ENCODE measurements at regions not wholly inside any gene's neighbourhood (a gene's known extent, or its start where the extent isn't known, plus 50 kb on each side); places are given as distances from the start of the nearest gene placed in this dataset.

DNA sequence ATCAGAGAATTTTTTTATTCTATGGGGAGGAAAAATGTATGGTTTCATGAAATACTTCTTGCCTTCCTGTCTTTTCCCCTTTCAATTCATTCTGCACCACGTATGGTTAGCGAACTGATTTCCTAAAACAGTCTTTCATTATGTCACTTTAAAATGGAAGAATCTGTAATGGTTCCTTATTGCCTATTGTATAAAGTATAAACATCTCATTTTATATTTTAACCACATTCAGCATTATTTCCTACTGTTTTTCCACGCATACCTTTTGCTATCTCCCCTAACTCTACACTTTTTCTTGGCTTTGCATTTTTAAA is 232.3 kb upstream of the B3GALT2 start:
- DNase-seq (ENCODE audit: low read depth, low spot score) (no peak), ATAC-seq (no peak)
- ChIA-PET RAD21 (ENCODE audit: low non-redundant PET in 1 of 2, low total read pairs in 2 of 2, uncharacterized antibody in 2 of 2, unreplicated experiment in 2 of 2) (no interaction called here), CTCF (no interaction called here), POLR2A (no interaction called here)
- BruUV-seq (replicated peaks), result no TSS peak
- Histone ChIP-seq H3K27me3 (ENCODE audit: insufficient read depth, low read length) (no peaks in the 10 kb centered on the region), H4K20me1 (ENCODE audit: insufficient read depth) (no peaks in the 10 kb centered on the region), H3K4me1 (ENCODE audit: control insufficient read depth in 1 of 2, insufficient read depth in 2 of 2, low read length in 2 of 2) (no peaks in the 10 kb centered on the region), H3K4me2 (ENCODE audit: low read length) (no peak overlapping the region), H3K9me2 (ENCODE audit: insufficient read depth) (no peaks in the 10 kb centered on the region), H3K9me3 (ENCODE audit: control insufficient read depth in 1 of 2, insufficient read depth in 1 of 2, low read depth in 1 of 2, low read length in 2 of 2) (no peaks in the 10 kb centered on the region), H3K27ac (ENCODE audit: low read depth, low read length) (no peak overlapping the region), H2AFZ (ENCODE audit: low read depth, low read length, poor library complexity, severe bottlenecking) (no peak overlapping the region), H3K4me3 (replicated peaks in 1 of 2; ENCODE audit: low read depth in 1 of 2, low read length in 2 of 2) (no peak overlapping the region), H3K79me2 (ENCODE audit: insufficient read depth, low read length) (no peaks in the 10 kb centered on the region), H3K9ac (ENCODE audit: low read length) (no peak overlapping the region), H3K36me3 (ENCODE audit: control insufficient read depth in 1 of 2, insufficient read depth in 2 of 2, low read length in 2 of 2) (no peaks in the 10 kb centered on the region)
- TF ChIP-seq, protein P1, sequence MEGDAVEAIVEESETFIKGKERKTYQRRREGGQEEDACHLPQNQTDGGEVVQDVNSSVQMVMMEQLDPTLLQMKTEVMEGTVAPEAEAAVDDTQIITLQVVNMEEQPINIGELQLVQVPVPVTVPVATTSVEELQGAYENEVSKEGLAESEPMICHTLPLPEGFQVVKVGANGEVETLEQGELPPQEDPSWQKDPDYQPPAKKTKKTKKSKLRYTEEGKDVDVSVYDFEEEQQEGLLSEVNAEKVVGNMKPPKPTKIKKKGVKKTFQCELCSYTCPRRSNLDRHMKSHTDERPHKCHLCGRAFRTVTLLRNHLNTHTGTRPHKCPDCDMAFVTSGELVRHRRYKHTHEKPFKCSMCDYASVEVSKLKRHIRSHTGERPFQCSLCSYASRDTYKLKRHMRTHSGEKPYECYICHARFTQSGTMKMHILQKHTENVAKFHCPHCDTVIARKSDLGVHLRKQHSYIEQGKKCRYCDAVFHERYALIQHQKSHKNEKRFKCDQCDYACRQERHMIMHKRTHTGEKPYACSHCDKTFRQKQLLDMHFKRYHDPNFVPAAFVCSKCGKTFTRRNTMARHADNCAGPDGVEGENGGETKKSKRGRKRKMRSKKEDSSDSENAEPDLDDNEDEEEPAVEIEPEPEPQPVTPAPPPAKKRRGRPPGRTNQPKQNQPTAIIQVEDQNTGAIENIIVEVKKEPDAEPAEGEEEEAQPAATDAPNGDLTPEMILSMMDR (IDR thresholded peaks at IDR 0.05 in 2 of 3, conservative IDR thresholded peaks at IDR 0.05 in 1 of 3; ENCODE audit: borderline replicate concordance in 1 of 3, insufficient read depth in 1 of 3, low read depth in 2 of 3, low read length in 2 of 3), result no peak
- TF ChIP-seq FOSL1 (IDR thresholded peaks at IDR 0.05; ENCODE audit: low read depth) (no peak), CBX3 (IDR thresholded peaks at IDR 0.05; ENCODE audit: low read depth) (no peak), ELF1 (IDR thresholded peaks at IDR 0.05; ENCODE audit: borderline replicate concordance, low read depth) (no peak), ATF3 (IDR thresholded peaks at IDR 0.05) (no peak), EGR1 (IDR thresholded peaks at IDR 0.05; ENCODE audit: low read depth) (no peak), EZH2 (IDR thresholded peaks at IDR 0.05) (no peak), POLR2A (IDR thresholded peaks at IDR 0.05; ENCODE audit: borderline replicate concordance, extremely low read depth, insufficient read depth, insufficient read length) (no peak), SIN3A (IDR thresholded peaks at IDR 0.05; ENCODE audit: low read depth) (no peak), POLR2AphosphoS5 (IDR thresholded peaks at IDR 0.05; ENCODE audit: low read depth, low read length) (no peak), ZNF274 (IDR thresholded peaks at IDR 0.05; ENCODE audit: low read depth, low read length) (no peak), CEBPB (IDR thresholded peaks at IDR 0.05; ENCODE audit: low read depth) (no peak), SP1 (IDR thresholded peaks at IDR 0.05; ENCODE audit: low read depth) (no peak), SRF (IDR thresholded peaks at IDR 0.05; ENCODE audit: low read depth) (no peak), JUND (IDR thresholded peaks at IDR 0.05) (no peak), ZBTB33 (IDR thresholded peaks at IDR 0.05; ENCODE audit: extremely low read depth, insufficient replicate concordance, low read length) (no peak), MAX (IDR thresholded peaks at IDR 0.05) (no peak)
- TF ChIP-seq, protein P2, sequence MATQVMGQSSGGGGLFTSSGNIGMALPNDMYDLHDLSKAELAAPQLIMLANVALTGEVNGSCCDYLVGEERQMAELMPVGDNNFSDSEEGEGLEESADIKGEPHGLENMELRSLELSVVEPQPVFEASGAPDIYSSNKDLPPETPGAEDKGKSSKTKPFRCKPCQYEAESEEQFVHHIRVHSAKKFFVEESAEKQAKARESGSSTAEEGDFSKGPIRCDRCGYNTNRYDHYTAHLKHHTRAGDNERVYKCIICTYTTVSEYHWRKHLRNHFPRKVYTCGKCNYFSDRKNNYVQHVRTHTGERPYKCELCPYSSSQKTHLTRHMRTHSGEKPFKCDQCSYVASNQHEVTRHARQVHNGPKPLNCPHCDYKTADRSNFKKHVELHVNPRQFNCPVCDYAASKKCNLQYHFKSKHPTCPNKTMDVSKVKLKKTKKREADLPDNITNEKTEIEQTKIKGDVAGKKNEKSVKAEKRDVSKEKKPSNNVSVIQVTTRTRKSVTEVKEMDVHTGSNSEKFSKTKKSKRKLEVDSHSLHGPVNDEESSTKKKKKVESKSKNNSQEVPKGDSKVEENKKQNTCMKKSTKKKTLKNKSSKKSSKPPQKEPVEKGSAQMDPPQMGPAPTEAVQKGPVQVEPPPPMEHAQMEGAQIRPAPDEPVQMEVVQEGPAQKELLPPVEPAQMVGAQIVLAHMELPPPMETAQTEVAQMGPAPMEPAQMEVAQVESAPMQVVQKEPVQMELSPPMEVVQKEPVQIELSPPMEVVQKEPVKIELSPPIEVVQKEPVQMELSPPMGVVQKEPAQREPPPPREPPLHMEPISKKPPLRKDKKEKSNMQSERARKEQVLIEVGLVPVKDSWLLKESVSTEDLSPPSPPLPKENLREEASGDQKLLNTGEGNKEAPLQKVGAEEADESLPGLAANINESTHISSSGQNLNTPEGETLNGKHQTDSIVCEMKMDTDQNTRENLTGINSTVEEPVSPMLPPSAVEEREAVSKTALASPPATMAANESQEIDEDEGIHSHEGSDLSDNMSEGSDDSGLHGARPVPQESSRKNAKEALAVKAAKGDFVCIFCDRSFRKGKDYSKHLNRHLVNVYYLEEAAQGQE (IDR thresholded peaks at IDR 0.05; ENCODE audit: low read depth), result no peak
- intact Hi-C loops (cut with micrococcal nuclease), result no loop called here

All from HCT116 (cell line).